HG03521 (cell line): ENCODE measurements at regions not wholly inside any gene's neighbourhood (a gene's known extent, or its start where the extent isn't known, plus 50 kb on each side); places are given as distances from the start of the nearest gene placed in this dataset.

Source experiments
- ATAC-seq: cut with Tn5 transposase; IDR thresholded peaks from one replicate; pipeline ENCODE4 v1.9.1; 2021; ENCODE audit warnings: mild to moderate bottlenecking, moderate library complexity; ENCODE audit not compliant: unreplicated experiment

GRCh38 chr20:40245829-40246228 lies 443.2 kb downstream of the MAFB start:
- ATAC-seq, result no peak

DNA sequence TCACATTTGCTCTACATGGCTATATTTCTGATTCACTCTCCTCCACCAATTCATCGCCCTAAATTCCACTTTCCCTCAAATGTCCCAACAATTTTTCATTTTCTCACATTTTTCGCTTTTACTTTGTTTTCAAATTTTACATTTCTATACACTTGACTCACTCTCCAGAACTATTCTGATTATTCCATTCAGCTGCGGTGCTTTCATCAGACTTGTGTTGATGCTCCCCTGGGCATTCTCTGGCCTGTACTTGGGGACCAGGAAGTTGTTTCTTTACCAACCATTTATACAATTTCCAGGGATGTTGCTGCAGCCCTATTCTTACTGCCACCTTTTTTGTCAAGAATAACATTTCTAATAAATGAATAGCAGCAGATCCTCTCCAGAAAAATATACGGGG lies 444.8 kb downstream of the MAFB start:
- no peak for ATAC-seq

GRCh38 chr20:40241596-40242343 lies 447.3 kb downstream of the MAFB start:
- no peak for ATAC-seq

GRCh38 chr20:40238511-40238910 lies 450.5 kb downstream of the MAFB start:
- ATAC-seq, result no peak

GRCh38 chr20:40234593-40234992 lies 454.4 kb downstream of the MAFB start:
- no peak for ATAC-seq

GRCh38 chr20:40233406-40233805 lies 455.6 kb downstream of the MAFB start:
- ATAC-seq, result no peak

DNA sequence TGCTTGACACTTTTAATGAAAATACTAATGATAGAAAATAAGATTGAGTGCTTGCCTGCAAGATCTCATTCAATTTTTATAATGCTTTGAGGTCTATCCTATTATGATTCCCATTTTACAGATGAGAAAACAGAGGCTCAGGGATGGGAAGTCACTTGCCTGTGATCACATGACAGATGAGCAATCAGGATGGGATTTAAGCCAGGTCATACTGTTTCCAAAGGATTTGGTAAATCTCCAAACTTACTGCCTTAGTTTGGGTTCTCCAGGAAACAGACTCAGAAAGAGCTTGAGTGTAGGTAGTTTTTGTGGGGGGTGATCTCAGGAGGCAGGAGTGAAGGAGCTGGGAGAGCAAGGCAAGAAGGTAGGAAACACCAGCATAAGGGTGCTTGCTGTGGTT lies 456.3 kb downstream of the MAFB start:
- no peak for ATAC-seq

- ATAC-seq, result no peak
These were observed 456.8 kb downstream of the MAFB start for GRCh38 chr20:40232273-40232672.

DNA sequence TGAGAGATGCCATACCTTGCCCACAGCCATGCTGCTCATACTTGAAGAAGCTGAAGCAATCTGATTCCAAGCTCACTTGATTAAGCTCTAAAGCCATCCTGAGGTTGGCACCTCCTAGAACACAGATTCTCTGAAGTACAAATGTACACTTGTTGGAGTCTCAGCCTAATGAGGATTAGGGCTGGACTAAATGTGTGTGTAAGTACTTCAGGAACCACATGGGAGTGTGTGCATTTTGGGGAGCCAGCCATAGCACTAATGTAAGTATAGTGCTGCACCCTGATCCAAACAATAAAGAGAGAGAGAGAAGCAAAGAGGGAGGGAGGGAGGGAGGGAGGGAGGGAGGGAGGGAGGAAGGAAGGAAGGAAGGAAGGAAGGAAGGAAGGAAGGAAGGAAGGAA lies 458.6 kb downstream of the MAFB start:
- no peak for ATAC-seq

DNA sequence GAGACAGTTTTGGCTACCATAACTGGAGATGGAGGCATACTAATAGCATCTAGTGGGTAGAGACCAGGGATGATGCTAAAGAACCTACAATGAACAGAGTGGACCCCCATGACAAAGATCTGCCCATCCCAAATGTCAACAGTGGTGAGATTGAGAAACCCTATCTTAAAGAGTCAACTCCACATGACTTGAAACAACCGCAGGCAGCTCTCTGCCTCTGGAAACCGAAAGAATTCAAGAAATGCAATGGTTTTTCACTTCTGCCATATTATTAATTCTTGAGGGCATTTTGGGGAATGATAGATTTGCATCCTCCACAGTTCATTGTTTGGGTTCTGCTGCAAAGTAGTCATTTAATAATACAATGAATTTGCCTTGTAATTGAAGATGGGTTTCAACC lies 463.4 kb downstream of the MAFB start:
- ATAC-seq, result no peak

- ATAC-seq, result no peak
These were observed 465.2 kb downstream of the MAFB start for GRCh38 chr20:40223810-40224209.

DNA sequence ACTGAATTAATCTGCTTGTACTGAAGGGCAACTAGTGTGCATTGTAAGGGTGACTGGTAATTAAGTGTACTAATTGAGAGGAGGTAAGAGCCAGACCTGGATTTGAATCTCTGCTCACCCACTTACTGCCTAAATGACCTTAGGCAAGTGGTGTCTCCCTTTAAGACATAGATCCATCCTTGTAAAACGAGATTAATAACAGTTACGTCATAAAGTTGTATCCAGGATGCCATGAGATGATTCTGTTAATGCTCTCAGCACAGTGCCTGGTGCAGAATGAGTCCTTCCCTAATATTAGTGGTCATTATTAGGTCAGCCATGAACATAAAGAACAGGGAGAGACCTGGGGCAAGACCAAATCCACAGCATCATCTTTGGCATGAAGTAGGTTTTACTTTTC lies 470.1 kb downstream of the MAFB start:
- ATAC-seq, result no peak

DNA sequence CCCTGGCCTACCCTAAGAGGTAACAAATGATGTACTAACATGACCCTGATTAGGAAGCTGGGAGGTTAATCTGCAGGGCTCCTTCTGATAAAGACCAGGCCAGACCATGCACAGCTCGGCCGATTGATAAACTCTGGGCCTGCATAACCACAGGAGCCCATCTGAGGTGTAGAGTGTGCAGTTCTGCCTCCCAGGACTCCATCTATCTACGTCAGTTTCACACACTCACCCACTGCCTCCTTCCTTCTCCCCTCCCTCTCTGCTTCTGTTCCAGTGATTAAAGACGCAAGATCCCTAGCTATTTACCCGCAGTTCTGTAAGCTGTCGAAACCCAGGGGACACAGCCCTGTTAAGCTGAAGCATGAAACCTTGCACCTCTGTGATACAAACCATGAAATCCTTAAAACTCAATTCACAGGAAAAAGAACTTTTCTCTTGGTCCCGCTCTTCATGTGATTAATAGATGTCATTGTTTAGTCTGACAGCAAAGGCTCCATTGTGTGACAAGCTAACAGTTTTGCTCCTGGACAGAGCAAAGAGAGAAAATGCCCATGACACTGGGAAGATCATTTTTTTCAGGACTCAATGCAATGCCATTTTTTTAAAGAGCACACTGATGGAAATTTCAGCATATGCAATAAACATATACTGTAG lies 470.6 kb downstream of the MAFB start:
- ATAC-seq, result no peak

- no peak for ATAC-seq
These were observed 481.4 kb downstream of the MAFB start for GRCh38 chr20:40207655-40208054.

DNA sequence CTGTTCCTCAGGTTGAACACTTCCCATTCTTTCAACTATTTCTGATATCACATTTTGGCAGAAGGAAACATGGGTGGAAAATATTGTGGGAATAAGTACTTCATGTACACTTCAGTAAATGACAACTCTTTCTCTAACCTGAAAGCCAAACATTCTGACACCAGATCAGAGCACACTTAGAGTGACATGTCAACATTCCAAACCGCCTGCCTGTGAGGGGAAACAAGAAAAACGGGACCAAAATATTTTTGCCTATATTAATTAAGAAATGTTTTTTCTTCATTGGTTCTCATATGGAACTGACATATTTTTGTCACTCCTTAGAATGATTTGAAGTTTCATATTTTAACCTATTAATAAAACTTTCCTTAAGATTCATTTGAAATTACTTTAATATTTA lies 483.1 kb downstream of the MAFB start:
- no peak for ATAC-seq

DNA sequence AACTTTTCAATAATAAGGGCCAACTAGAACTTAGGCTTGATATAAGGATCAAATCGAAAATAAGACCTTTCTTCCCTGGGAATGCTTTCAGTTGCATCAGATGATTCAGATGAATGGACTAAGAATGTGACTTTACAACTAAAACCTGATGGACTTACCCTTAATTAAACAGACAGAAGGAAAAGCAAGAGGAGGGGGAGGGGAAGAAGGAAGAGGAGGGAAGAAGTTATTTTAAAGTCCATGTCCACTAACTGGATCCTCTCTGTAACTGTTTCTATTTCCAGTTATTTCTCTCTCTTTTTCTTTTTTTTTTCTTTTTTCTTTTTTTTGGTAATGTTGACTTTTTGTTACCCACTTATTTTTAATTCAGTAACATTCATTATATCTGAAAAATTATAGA lies 486.0 kb downstream of the MAFB start:
- ATAC-seq, result no peak

- ATAC-seq, result no peak
These were observed 491.3 kb downstream of the MAFB start for GRCh38 chr20:40197691-40198090.

DNA sequence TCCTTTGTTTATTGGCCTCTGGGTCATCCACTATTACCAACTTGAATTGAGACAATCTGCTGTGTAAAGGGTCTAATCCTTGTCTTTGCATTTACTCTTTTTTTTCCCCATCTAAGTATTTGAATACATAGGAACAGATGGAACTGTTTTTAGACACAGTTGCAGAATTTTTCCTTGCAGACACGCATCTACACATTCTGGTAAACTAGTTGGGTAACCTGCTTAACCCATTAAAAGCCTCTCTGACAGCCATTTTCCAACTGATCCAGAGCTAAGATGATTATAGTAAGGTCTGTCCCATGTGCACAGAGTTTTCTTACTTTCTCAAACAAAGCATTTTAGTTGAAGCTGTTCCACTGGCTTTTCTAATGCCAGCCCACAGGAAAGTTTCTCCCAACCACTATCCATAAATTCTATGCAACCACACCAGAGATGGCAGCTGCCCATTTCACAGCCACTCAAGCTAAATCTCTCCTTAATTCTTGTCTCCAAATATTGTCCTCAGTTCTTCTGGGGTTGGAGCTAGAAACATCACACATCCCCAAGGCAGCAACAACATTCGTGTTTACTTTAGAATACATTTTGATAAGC lies 492.1 kb downstream of the MAFB start:
- ATAC-seq, result no peak

- ATAC-seq, result no peak
These were observed 493.3 kb downstream of the MAFB start for GRCh38 chr20:40195742-40196141.

- ATAC-seq, result no peak
These were observed 496.5 kb downstream of the MAFB start for GRCh38 chr20:40192529-40192928.

DNA sequence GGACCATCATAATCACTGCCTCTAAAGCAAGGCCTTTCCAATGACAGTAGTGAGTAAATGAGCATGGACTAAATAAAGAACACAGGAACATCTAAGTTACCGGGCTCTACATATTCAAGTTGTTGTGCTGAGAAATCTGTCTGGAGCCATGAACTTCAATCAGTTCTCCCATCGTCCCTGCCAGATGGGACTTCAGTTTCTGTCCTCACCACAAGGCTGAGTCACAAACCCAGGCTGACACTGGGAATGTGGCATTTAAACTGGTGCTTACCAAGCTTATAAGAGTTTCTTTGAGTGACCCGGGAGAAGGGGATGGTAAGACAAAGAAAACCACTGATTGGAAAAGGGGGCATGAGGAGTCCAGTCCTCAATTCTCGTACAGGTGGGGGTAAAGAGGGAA lies 497.0 kb downstream of the MAFB start:
- ATAC-seq, result no peak

GRCh38 chr20:40191573-40191972 lies 497.5 kb downstream of the MAFB start:
- no peak for ATAC-seq
